Liver (tissue), 7 donors: ENCODE measurements at regions not wholly inside any gene's neighbourhood (a gene's known extent, or its start where the extent isn't known, plus 50 kb on each side); places are given as distances from the start of the nearest gene placed in this dataset.

Experiments
- DNase-seq: peaks from one replicate; pipeline ENCODE4 v3.0.0-alpha.2; 2017; ENCODE audit warnings: low spot score
- H3K27ac ChIP-seq, 2 donors: one replicate each; pipeline ENCODE4 v1.7.0; 2013; ENCODE audit warnings: inconsistent platforms in 2 of 2, low read length in 2 of 2, control low read depth in 1 of 2, low read depth in 1 of 2, mild to moderate bottlenecking in 1 of 2
- H3K27me3 ChIP-seq, 4 donors: one replicate each; pipeline versions ENCODE4 v1.6.1 to v1.7.0; 2013; ENCODE audit warnings: low read length in 3 of 4, inconsistent platforms in 1 of 4, mild to moderate bottlenecking in 1 of 4, moderate library complexity in 1 of 4; ENCODE audit not compliant: control insufficient read depth in 4 of 4, insufficient read depth in 4 of 4
- H3K36me3 ChIP-seq, 4 donors: one replicate each; pipeline versions ENCODE4 v1.6.1 to v1.7.0; 2013; ENCODE audit warnings: low read length in 3 of 4, mild to moderate bottlenecking in 3 of 4, low read depth in 1 of 4, moderate library complexity in 1 of 4; ENCODE audit not compliant: control insufficient read depth in 4 of 4, insufficient read depth in 3 of 4
- H3K4me1 ChIP-seq, 4 donors: one replicate each; pipeline versions ENCODE4 v1.6.1 to v1.7.0; 2013; ENCODE audit warnings: low read length in 3 of 4, mild to moderate bottlenecking in 3 of 4, moderate library complexity in 1 of 4; ENCODE audit not compliant: control insufficient read depth in 4 of 4, insufficient read depth in 4 of 4
- H3K4me3 ChIP-seq, 3 donors: one replicate each; pipeline versions ENCODE4 v1.6.1 to v1.7.0; 2013; ENCODE audit warnings: low read length in 3 of 3, control low read depth in 1 of 3, low read depth in 1 of 3, mild to moderate bottlenecking in 1 of 3
- H3K9ac ChIP-seq, 2 donors: one replicate each; pipeline ENCODE4 v1.7.0; 2013; ENCODE audit warnings: low read length in 2 of 2, mild to moderate bottlenecking in 2 of 2, moderate library complexity in 2 of 2, control low read depth in 1 of 2, low read depth in 1 of 2
- H3K9me3 ChIP-seq, 4 donors: one replicate each; pipeline versions ENCODE4 v1.6.1 to v1.7.0; 2013; ENCODE audit warnings: low read length in 3 of 4; ENCODE audit not compliant: control insufficient read depth in 4 of 4
- ATF3 ChIP-seq: IDR thresholded peaks from 2 replicates; pipeline ENCODE4 v1.6.1; 2016; ENCODE audit warnings: antibody characterized with exemption
- EGR1 ChIP-seq, 2 donors: IDR thresholded peaks; 2 replicates each; pipeline ENCODE4 v1.6.1; 2016 to 2018; ENCODE audit warnings: antibody characterized with exemption in 2 of 2, low read depth in 2 of 2
- FOXA1 ChIP-seq: IDR thresholded peaks from 2 replicates; pipeline ENCODE4 v1.6.1; 2016; ENCODE audit warnings: antibody characterized with exemption
- FOXA2 ChIP-seq: IDR thresholded peaks from 2 replicates; pipeline ENCODE4 v1.6.1; 2016; ENCODE audit warnings: antibody characterized with exemption
- GABPA ChIP-seq, 2 donors: IDR thresholded peaks in 1 of 2; conservative IDR thresholded peaks in 1 of 2; 2 replicates each; pipeline ENCODE4 v1.6.1; 2016; ENCODE audit warnings: antibody characterized with exemption in 2 of 2, mild to moderate bottlenecking in 1 of 2, moderate library complexity in 1 of 2
- HNF4A ChIP-seq, 2 donors: conservative IDR thresholded peaks; 2 replicates each; pipeline ENCODE4 v1.6.1; 2016; ENCODE audit warnings: antibody characterized with exemption in 2 of 2, mild to moderate bottlenecking in 2 of 2
- HNF4G ChIP-seq: IDR thresholded peaks from 2 replicates; pipeline ENCODE4 v1.6.1; 2016; ENCODE audit warnings: antibody characterized with exemption
- JUND ChIP-seq, 2 donors: IDR thresholded peaks; 2 replicates each; pipeline ENCODE4 v1.6.1; 2016; ENCODE audit warnings: antibody characterized with exemption in 2 of 2
- MAX ChIP-seq: IDR thresholded peaks from 2 replicates; pipeline ENCODE4 v1.6.1; 2016; ENCODE audit warnings: antibody characterized with exemption
- RAD21 ChIP-seq, 2 donors: IDR thresholded peaks; 2 replicates each; pipeline ENCODE4 v1.6.1; 2016; ENCODE audit warnings: antibody characterized with exemption in 2 of 2, mild to moderate bottlenecking in 2 of 2
- REST ChIP-seq: IDR thresholded peaks from 2 replicates; pipeline ENCODE4 v1.6.1; 2016; ENCODE audit warnings: antibody characterized with exemption, mild to moderate bottlenecking
- RXRA ChIP-seq, 2 donors: IDR thresholded peaks; 2 replicates each; pipeline ENCODE4 v1.6.1; 2017 to 2018; ENCODE audit warnings: antibody characterized with exemption in 2 of 2, mild to moderate bottlenecking in 1 of 2
- TAF1 ChIP-seq: conservative IDR thresholded peaks from 2 replicates; pipeline ENCODE4 v1.6.1; 2016; ENCODE audit warnings: antibody characterized with exemption, mild to moderate bottlenecking
- YY1 ChIP-seq: IDR thresholded peaks from 2 replicates; pipeline ENCODE4 v1.6.1; 2016; ENCODE audit warnings: antibody characterized with exemption, mild to moderate bottlenecking
- ZBTB33 ChIP-seq: IDR thresholded peaks from 2 replicates; pipeline ENCODE4 v1.6.1; 2016; ENCODE audit warnings: antibody characterized with exemption
- WGBS: extraction: QIAGEN DNeasy Blood & Tissue Kit; methylation state at CpG from one replicate; pipeline ENCODE4 v1.1.7; 2013; 5-methylcytosine and 5-hydroxymethylcytosine counted together
- donor health status: healthy.
- donor health status: healthy.
- donor health status: healthy.
- donor health status: healthy.

GRCh38 chr6:67889682-67889995 lies 745.4 kb upstream of the ADGRB3 start:
- Histone ChIP-seq H3K36me3 (no peaks in the 10 kb centered on the region), H3K9ac (no peak overlapping the region), H3K4me3 (no peak overlapping the region), H3K9me3 (peaks cover 0 to 2% (median 0%) of the 10 kb centered on the region in 4 donors), H3K27ac (no peak overlapping the region), H3K27me3 (no peaks in the 10 kb centered on the region), H3K4me1 (no peaks in the 10 kb centered on the region)
- TF ChIP-seq RXRA (IDR thresholded peaks at IDR 0.05) (no peak), RAD21 (IDR thresholded peaks at IDR 0.05) (no peak), JUND (IDR thresholded peaks at IDR 0.05) (no peak), YY1 (no peak), HNF4G (no peak), REST (no peak), FOXA2 (no peak), ZBTB33 (no peak), HNF4A (conservative IDR thresholded peaks at IDR 0.05) (no peak)
- DNase-seq = no peak
- 81% methylated on average over 2 of the region's 2 CpGs for WGBS

DNA sequence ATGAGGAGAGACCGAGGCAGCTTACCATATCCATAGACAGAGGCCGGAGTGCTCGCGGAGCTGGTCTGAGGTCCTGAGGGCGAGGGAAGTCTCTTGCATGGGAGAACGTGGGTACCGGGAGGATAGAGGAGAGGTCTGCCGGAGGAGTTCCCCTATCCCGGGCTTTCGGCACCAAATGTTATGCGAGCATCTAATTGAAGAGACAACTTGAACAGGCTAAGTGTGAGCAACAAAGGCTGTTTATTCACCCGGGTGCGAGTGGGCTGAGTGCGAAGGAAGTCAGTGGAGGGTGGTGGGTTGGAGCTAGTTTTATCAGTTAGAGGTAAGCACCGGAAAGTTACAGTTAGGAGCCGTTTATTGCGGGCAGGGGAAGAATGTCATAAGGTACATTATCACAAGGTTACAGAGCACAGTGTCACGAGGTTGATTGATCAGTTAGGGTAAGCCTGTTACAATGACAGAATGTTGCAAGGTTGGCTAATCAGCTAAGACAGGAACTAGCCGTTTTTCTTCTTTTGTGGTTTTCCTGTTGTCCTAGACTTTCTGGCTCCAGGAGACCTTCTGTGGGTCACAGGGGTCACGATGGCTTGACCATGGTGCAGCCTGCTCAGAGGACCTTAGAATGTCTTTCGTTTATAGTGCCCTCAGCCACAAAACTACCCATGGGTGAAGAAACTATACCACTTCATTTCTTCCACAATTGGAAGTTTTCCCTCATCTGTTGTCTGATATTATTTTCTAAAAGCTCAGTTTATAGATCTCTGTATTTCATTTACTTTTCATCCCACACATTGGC lies 746.0 kb upstream of the ADGRB3 start:
- Histone ChIP-seq H3K9ac (no peak overlapping the region), H3K27ac (no peak overlapping the region), H3K36me3 (no peaks in the 10 kb centered on the region), H3K4me3 (no peak overlapping the region), H3K4me1 (no peaks in the 10 kb centered on the region), H3K9me3 (peaks cover 0 to 2% (median 0%) of the 10 kb centered on the region in 4 donors), H3K27me3 (no peaks in the 10 kb centered on the region)
- DNase-seq = no peak
- WGBS = 74% methylated on average over 21 of the region's 21 CpGs
- TF ChIP-seq HNF4G = no peak
- TF ChIP-seq JUND (IDR thresholded peaks at IDR 0.05) = no peak
- no peak for TF ChIP-seq EGR1 (IDR thresholded peaks at IDR 0.05; ENCODE audit: low read depth in 2 of 2)
- no peak for TF ChIP-seq RXRA (IDR thresholded peaks at IDR 0.05)
- no peak for TF ChIP-seq GABPA (IDR thresholded peaks at IDR 0.05 in 1 of 2, conservative IDR thresholded peaks at IDR 0.05 in 1 of 2)

GRCh38 chr6:67888546-67888885 lies 746.6 kb upstream of the ADGRB3 start:
- 83% methylated on average over 9 of the region's 9 CpGs for WGBS

More at GRCh38 chr6:67888546-67888885, 746.6 kb upstream of the ADGRB3 start:
- no peak for DNase-seq
- H3K4me1 ChIP-seq = no peaks in the 10 kb centered on the region
- no peak overlapping the region for H3K9ac ChIP-seq
- no peaks in the 10 kb centered on the region for H3K36me3 ChIP-seq
- H3K9me3 ChIP-seq = peaks cover 0 to 2% (median 0%) of the 10 kb centered on the region in 4 donors
- no peaks in the 10 kb centered on the region for H3K27me3 ChIP-seq
- no peak overlapping the region for H3K4me3 ChIP-seq
- no peak overlapping the region for H3K27ac ChIP-seq
- no peak for TF ChIP-seq ZBTB33
- no peak for TF ChIP-seq RAD21 (IDR thresholded peaks at IDR 0.05)
- TF ChIP-seq RXRA (IDR thresholded peaks at IDR 0.05) = no peak
- no peak for TF ChIP-seq FOXA2
- no peak for TF ChIP-seq TAF1
- no peak for TF ChIP-seq YY1
- no peak for TF ChIP-seq EGR1 (IDR thresholded peaks at IDR 0.05; ENCODE audit: low read depth in 2 of 2)
- no peak for TF ChIP-seq GABPA (IDR thresholded peaks at IDR 0.05 in 1 of 2, conservative IDR thresholded peaks at IDR 0.05 in 1 of 2)
- no peak for TF ChIP-seq ATF3
- no peak for TF ChIP-seq HNF4A (conservative IDR thresholded peaks at IDR 0.05)
- TF ChIP-seq FOXA1 = no peak
- TF ChIP-seq MAX = no peak
- TF ChIP-seq HNF4G = no peak
